Panc1 (cell line): ENCODE measurements at regions not wholly inside any gene's neighbourhood (a gene's known extent, or its start where the extent isn't known, plus 50 kb on each side); places are given as distances from the start of the nearest gene placed in this dataset.

ENCODE experiments used
- CTCF ChIP-seq: fragments of 450-650 bp; IDR thresholded peaks from 2 replicates; pipeline ENCODE4 v1.5.1; 2017; ENCODE audit warnings: mild to moderate bottlenecking
- POLR2AphosphoS5 ChIP-seq: IDR thresholded peaks from 2 replicates; pipeline ENCODE4 v1.6.1; 2012; ENCODE audit warnings: mild to moderate bottlenecking, low read depth, low read length, moderate library complexity
- REST ChIP-seq, 2 experiments: IDR thresholded peaks; 2 replicates each; pipeline ENCODE4 v1.6.1; 2011 to 2012; ENCODE audit warnings: low read depth in 2 of 2, control low read depth in 1 of 2, low read length in 1 of 2, mild to moderate bottlenecking in 1 of 2, moderate library complexity in 1 of 2; ENCODE audit not compliant: insufficient read depth in 1 of 2
- SIN3A ChIP-seq: IDR thresholded peaks from 2 replicates; pipeline ENCODE4 v1.6.1; 2012; ENCODE audit warnings: low read depth, mild to moderate bottlenecking, low read length, moderate library complexity, borderline replicate concordance; ENCODE audit not compliant: insufficient read depth
- TCF7L2 ChIP-seq: IDR thresholded peaks from 2 replicates; pipeline ENCODE4 v1.6.1; 2011; ENCODE audit warnings: mild to moderate bottlenecking, low read depth, low read length, inconsistent platforms

DNA sequence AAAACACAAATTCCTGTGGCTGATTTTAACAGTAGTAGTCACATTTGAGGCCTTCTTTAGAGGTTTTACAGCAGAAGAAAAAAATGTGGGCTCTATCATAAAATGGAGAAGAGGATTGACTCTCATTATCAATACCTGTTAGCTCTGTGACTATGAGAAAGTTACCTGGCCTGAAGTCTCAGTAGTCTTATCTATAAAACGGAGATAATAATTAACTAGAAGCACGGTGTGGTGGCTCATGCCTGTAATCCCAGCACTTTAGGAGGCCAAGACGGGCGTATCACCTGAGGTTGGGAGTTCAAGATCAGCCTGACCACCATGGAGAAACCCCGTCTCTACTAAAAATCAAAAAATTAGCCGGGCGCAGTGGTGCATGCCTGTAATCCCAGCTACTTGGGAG is 90.4 kb upstream of the PLPPR4 start:
- TF ChIP-seq REST (IDR thresholded peaks at IDR 0.05; ENCODE audit: insufficient read depth in 1 of 2, low read depth in 2 of 2, low read length in 1 of 2): no peak
- TF ChIP-seq POLR2AphosphoS5: no peak
- TF ChIP-seq CTCF: no peak
- TF ChIP-seq TCF7L2: no peak
- no peak for TF ChIP-seq SIN3A
